ENCODE measurements at regions not wholly inside any gene's neighbourhood (a gene's known extent, or its start where the extent isn't known, plus 50 kb on each side); places are given as distances from the start of the nearest gene placed in this dataset.

DNA sequence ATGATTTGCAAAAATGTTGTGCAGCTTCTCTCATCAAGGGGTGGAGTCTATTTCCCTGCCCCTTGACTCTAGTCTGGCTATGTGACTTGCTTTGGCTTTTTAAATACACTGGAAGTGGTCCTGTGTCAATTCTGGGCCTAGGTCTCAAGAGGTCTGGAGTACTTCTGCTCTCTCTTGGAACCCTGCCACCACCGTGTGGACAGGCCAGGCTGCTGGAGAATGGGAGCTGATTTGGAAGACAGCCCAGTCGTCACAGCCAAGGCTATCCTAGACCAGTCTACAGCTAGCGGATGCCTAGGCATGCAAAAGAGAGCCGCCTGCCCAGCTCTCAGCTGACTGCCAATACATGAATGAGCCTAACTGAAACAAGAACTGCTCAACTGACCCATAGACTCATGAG is 56.7 kb upstream of the CLINT1 start:
- ATAC-seq (no peak), DNase-seq (ENCODE audit: low spot score in 2 of 2) (no peak)
- H3K9me3 Mint-ChIP-seq: no peaks in the 10 kb centered on the region
- no peak overlapping the region for H3K27ac Mint-ChIP-seq
- H3K36me3 Mint-ChIP-seq: no peaks in the 10 kb centered on the region

DNA sequence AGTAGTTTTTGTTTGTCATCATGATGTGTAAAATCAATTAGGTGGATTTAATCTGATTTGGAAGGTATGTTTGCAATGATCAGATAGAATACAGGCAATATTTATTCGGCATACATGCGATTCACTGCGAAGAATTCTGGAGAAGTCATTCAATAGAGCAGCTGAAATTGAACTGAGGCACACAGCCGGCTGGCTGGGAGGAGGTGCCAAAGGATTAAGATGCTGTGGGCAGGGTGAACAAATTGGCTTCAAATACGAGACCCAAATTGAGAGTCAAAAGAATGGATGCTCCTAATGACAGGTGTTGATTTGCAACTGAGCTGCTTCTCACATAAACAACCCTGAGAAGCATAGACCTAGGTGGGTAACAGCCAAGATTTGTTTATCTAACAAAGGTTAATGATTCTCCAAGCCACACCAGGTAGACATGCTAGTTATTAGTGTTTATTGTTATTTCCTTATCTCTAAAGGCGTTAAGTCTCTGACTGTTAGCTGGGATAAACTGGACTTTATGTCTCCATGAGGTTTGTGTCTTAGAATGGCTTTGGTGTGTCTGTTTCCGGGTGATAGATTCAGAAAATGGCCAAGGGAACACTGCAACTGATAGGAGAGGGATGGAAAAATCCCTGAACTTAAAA is 55.3 kb upstream of the CLINT1 start:
- ATAC-seq (no peak), DNase-seq (ENCODE audit: low spot score in 2 of 2) (no peak)
- H3K27ac Mint-ChIP-seq: no peak overlapping the region
- H3K9me3 Mint-ChIP-seq: no peaks in the 10 kb centered on the region
- no peaks in the 10 kb centered on the region for H3K36me3 Mint-ChIP-seq

DNA sequence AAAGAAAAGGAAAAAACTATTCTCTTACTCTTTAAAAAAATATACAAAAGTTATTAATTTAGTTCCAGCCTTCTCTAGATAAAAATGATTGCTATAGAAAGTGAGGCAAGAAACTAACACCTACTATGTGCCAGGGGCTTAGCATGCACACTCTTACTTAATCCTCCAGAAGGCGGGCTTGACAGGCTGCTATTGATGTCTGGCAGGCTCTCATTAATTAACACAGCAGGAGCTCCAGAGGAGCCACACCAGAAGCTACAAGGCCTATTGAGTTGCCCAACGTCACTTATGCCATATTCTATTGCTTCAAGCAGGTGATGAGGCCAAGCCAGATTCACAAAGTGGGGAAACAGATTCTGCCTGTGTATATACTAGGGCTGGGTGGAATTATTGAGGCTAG is 54.6 kb upstream of the CLINT1 start:
- ATAC-seq: no peak
- H3K9me3 Mint-ChIP-seq: no peaks in the 10 kb centered on the region
- no peak for DNase-seq (ENCODE audit: low spot score in 2 of 2)
- H3K36me3 Mint-ChIP-seq: no peaks in the 10 kb centered on the region
- H3K27ac Mint-ChIP-seq: no peak overlapping the region

DNA sequence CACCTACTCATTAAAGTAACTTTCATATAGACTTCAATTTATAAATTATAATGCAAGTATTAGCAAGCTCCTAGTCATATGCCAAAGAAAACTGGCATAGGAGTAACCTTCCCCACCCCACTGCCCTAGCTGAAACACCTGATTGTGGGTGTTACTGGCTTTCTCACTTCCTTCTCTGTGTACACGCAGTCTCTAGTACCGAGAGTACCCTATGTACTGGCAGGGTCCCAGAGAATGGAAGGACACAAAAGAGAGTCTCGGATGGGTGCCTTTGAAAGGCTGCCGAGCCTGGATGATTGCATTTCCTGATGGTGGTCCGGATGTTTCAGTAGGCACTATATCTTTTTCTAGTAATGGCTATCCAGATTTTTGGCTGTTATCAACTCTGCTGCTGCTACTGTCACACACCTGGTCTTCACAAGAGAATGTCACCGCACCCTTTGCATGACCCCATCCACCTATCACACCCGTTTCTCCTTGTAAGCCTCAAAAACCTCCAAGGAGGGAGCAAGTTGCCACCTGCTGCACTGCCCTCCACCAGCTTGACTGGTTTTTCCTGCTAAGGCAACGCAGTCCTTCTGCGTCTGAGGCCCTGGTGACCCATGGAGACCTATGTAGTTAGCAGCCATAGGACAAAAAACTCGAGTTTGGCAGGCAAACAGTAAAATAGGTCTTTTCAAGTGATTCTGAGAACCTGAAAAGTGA is 53.8 kb upstream of the CLINT1 start:
- DNase-seq (ENCODE audit: low spot score in 2 of 2): no peak
- no peaks in the 10 kb centered on the region for H3K9me3 Mint-ChIP-seq
- H3K27ac Mint-ChIP-seq: no peak overlapping the region
- ATAC-seq: no peak
- H3K36me3 Mint-ChIP-seq: no peaks in the 10 kb centered on the region

DNA sequence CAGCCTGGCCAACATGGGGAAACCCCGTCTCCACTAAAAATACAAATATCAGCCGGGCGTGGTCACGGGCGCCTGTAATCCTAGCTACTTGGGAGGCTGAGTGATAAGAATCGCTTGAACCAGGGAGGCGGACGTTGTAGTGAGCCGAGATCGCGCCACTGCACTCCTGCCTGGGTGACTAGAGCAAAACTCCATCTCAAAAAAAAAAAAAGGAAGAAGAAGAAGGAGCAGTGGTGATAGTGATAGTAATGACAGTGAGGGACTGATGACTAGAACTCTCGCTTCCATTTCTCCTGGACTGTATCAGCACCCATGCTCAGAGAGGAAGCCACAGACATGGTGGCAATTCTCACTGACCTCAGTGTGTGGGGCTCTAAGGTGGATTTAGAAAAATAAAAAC is 52.6 kb upstream of the CLINT1 start:
- ATAC-seq: peak in 1 of 2 donors; percentile 34
- no peaks in the 10 kb centered on the region for H3K36me3 Mint-ChIP-seq
- H3K27ac Mint-ChIP-seq: no peak overlapping the region
- no peaks in the 10 kb centered on the region for H3K9me3 Mint-ChIP-seq
- DNase-seq (ENCODE audit: low spot score in 2 of 2): no peak

All from activated naive CD4-positive, alpha-beta T cell treated with anti-CD3 and anti-CD28 coated beads, Interleukin-2, amount 50 U/mL, for 72 hours (primary cell).